ENCODE measurements at regions not wholly inside any gene's neighbourhood (a gene's known extent, or its start where the extent isn't known, plus 50 kb on each side); places are given as distances from the start of the nearest gene placed in this dataset.

DNA sequence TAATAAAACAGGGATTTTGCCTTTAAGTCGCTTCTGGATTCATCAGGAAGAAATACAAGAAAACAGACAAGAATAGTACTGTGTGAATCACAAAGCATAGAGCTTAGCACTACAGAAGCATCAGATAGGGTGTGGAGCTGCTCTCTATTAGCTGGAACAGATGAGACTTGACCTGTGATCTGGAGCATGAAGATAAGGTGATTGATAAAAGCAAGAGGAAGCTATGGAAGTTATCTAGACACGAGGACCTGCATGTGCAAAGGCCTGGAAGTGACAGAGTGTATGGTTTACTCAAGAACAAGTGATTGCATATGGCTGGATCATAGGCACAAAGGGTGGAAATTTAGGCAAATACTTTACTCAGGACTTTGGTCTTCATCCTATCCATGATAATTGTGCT is 112.9 kb upstream of the MLIP start:
- TF ChIP-seq, protein P1, sequence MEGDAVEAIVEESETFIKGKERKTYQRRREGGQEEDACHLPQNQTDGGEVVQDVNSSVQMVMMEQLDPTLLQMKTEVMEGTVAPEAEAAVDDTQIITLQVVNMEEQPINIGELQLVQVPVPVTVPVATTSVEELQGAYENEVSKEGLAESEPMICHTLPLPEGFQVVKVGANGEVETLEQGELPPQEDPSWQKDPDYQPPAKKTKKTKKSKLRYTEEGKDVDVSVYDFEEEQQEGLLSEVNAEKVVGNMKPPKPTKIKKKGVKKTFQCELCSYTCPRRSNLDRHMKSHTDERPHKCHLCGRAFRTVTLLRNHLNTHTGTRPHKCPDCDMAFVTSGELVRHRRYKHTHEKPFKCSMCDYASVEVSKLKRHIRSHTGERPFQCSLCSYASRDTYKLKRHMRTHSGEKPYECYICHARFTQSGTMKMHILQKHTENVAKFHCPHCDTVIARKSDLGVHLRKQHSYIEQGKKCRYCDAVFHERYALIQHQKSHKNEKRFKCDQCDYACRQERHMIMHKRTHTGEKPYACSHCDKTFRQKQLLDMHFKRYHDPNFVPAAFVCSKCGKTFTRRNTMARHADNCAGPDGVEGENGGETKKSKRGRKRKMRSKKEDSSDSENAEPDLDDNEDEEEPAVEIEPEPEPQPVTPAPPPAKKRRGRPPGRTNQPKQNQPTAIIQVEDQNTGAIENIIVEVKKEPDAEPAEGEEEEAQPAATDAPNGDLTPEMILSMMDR (IDR thresholded peaks at IDR 0.05): no peak
- no peak for TF ChIP-seq POLR2A (IDR thresholded peaks at IDR 0.05)
